M059J (cell line): ENCODE measurements at regions not wholly inside any gene's neighbourhood (a gene's known extent, or its start where the extent isn't known, plus 50 kb on each side); places are given as distances from the start of the nearest gene placed in this dataset.

Experiments used
- DNase-seq: peaks from one replicate; pipeline ENCODE4 v3.0.0-alpha.2; 2012; ENCODE audit warnings: low read depth

DNA sequence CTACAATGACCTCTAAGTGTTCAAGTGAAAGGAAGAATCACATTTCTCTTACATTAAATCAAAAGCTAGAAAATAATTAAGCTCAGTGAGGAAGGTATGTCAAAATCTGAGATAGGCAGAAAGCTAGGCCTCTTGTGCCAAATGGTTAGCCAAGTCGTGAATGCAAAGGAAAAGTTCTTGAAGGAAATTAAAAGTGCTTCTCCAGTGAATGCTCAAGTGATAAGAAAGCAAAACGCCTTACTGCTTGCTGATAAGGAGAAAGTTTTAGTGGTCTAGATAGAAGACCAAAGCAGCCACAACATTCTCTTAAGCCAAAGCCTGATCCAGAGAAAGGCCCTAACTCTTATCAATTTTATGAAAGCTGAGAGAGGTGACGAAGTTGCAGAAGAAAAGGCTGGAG lies 932.3 kb upstream of the ACVR2A start:
- no peak for DNase-seq

DNA sequence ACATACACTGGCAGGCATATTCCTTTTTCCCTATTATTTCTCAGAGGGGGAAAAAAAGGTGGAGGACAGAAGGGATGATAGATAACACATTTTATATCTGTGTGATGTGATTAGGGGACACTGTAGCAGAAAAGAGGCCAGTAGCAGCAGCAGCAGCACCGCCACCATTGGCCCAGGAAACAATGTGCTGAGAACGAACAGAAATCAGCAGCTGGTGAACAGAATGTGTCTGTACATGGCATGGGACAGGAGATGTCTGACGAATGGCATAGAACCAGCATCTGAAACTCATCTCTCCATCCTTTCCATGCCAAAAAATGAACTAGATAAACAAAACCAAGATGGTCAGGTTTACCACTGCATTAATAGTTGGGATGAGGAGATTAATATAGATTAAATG lies 936.1 kb upstream of the ACVR2A start:
- DNase-seq, result no peak

DNA sequence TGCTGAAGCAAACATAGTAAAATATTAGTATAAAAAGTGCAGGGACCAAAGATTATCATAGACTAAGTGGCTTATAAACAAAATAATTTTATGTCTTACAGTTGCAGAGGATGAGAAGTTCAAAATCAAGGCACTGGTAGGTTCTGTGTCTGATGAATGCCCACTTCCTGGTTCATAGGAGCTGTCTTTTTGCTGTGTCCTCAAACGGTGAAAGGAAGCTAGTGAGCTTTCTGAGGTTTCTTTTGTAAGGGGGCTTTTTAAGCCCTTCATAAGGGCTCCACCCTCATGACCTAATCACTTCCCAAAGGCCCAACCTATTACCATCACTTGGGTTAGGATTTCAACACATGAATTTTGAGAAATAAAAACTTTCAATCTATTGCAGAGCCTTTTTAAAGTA lies 946.7 kb upstream of the ACVR2A start:
- no peak for DNase-seq

DNA sequence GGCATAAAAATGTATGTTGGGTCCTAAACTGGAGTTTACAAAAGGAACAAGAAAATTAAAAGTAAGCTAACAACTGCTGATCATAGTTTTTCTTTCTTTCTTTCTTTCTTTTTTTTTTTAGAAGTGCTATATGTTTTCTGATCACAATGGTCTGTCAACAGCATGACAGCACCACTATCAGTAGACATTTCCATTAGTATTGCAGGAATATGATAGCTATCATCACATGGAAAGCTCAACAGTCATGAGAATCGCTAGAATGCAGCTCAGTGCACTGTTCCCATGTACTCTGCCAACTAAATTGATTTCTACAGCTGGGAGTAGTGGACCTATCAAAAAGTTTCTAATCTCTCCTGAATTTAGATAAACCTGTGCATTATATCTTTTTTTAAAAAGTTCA lies 950.3 kb upstream of the ACVR2A start:
- no peak for DNase-seq

DNA sequence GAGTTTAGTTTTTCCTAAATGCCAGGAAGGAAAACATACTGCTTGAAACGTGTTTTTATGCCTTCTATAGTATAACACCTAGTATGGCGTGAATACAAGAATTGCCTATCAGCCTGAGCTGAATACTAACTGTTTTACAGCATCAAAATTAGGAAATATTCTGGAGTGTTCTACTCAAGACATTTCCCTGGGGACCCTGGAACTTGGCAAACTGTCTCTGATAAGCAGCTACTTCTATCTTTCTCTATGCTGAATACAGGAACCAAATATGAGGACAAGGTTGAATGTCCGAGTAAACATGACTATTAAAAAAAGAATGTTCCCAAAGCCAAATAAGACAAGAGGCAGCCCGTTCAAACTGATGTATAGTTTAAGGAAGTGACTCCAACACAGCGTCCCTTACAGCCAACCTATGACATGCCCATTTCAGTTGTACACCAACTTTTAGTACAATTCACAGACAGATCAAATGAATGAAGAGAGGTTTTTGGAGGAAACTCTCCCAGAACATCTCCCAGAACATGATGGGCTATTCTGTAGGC lies 951.3 kb upstream of the ACVR2A start:
- no peak for DNase-seq

DNA sequence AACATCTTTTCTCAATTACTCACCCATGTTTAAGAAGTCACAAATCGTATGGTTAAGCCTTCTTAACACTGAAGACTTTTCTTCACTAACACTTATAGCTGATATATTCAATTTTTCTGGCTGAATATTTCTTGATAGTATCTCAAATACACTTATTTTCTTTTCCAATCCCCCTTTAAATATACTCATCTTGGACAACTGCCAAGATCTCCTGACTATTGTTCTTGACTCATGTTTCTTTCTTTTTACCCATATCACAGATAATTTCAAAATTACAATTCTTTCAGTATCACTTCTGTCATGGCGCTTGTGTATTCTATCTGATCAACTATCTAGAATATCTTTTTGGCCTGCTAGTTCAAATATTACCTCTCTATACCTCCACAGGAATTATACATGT lies 954.3 kb upstream of the ACVR2A start:
- no peak for DNase-seq

DNA sequence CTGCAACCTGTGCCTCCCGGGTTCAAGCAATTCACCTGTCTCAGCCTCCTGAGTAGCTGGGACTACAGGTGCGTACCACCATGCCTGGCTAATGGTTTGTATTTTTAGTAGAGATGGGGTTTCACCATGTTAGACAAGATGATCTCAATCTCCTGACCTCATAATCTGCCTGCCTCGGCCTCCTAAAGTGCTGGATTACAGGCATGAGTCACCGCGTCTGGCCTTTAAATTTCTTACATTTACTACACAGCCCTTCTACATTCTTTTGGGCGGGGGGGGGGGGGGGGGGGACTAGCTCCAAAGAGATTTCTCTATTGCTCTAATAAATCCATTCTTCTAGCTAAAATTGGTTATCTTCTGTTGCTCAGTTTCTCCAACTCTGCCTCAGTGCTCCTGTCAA lies 964.9 kb upstream of the ACVR2A start:
- DNase-seq, result no peak

DNA sequence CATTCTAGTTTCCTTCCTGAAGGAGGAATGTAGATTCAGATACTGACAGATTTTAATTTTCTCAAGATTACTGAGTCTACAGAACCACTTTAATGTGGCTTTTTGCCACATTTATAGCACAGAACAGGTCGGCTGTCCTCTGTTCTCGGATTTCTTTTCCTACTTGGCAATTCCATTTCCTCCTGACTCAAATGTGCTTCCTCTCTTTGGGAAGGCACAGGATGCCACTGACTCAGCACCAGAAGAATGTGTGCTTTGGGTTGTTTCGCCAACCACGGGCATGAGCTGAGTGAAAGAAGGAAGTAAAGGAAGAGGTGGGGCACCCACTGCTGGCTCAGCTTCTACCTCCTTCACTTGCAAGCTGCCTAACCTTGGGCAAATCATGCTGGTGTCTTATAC lies 970.6 kb upstream of the ACVR2A start:
- peak; percentile 63 for DNase-seq

DNA sequence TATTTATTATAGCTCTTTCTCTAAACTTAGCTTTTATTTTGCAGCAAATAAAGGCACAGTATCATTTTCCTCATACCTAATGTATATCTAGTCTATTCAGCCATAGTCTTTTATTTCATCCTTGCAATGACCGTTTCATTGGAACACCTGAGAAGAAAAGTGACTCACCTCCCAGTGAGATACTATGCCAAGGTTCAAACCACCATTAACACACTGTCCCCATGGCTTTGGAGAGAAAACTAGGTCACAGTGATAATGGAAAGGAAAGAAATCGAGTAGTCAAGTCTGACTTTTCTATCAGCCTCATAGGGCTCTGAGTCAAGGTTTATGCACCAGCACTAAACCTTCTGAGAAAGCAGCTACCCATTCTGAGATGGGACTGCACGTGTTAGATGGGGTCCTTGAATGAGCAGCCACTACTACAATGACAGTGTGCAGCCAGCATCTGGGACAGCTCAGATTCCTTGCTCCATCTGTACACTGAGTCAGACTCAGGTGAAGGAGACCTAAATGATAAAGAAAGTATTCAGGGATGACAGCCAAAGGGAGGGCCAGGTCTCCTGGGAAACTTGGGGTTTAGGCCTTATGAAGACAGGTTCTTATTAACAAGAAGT lies 971.1 kb upstream of the ACVR2A start:
- no peak for DNase-seq

DNA sequence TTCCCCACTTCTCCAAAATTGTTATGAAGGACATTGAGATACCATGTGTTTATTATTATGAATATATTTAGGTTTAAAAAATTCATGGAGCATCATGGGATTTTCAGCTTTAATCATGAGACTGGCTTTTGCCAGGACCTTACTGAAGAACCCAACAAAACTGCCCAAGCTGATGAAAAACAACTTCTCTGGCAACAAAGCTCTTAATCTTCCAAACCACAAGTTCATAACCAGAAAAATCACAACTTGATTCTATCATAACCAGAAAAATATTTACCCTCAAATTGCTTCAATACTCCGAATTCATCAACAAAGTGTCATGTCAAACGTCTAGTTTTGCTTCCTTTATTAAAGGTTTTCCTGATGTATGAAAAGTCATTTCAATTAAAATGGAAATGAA lies 971.8 kb upstream of the ACVR2A start:
- DNase-seq, result no peak

DNA sequence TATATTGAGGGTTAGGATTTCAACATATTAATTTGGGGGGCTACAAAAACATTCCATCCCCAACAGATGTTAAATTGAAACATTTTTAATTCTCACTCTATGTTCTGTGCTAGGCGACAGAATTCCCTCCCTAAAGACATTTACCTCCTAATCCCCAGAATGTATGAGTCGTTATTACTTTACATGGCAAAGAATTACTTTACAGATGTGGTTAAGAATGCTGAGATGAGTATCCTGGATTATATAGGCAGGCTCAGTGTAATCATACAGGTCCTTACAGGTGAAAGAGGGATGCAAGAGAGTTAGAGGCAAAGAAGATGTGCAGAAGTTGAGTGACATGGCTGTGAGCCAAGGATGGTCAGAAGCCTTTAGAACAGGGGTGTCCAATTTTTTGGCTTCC lies 974.1 kb upstream of the ACVR2A start:
- no peak for DNase-seq

DNA sequence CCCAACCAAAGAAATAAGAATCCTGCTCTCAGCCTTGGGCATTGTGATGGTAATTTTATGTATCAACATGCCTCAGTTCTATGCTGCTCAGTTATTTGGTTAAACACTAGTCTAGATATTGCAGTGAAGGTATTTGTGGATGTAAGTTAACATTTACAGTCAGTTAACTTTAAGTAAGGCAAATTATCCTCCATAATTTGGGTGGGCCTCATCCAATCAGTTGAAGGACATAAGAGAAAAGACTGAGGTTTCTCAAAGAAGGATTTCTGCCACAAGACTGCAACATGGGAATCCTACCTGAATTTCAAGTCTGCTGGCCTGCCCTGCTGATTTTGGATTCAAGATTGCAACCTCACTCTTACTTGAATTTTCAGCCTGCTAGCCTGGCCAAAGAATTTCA lies 975.5 kb upstream of the ACVR2A start:
- no peak for DNase-seq

DNA sequence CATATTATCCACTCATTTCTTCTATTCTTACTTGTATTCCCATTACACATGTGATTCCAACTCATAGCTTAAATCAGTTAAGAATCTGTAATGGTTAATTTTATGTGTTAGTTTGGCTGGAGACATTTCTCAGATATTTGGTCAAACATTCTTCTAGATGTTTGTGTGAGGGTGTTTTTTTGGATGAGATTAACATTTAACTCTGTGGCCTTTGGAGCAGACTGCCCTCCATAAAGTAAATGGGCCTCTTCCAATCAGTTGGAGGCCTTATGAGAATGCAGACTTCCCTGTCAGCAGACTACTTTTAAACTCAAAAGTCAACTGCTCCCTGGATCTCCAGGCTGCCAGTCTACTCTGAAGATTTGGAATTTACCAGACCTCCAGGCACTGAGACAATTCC lies 976.8 kb upstream of the ACVR2A start:
- DNase-seq, result no peak

DNA sequence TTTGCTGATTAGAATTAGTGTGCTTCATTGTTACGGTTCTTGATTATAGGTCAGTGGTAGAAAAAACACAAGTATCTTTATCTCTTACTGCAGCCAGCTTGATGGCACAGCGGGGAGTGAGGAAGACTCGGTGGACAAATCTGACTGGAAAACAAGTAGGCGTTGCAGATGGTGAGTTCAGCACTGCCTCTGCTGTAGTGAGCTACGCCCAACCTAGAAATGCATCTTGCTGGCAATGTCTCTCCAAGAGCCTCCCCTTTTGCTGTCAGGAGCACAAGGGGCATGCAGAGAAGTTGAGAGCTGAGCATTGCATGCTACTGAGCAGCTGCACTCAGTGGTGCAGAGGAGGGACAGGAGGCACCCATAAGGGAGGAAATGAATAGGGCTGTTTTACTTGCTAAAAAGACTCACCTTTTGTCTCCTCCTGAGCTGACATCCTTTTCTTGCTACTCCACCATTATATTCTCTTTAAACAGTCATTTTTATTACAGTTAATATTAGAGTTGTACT lies 977.3 kb upstream of the ACVR2A start:
- no peak for DNase-seq

DNA sequence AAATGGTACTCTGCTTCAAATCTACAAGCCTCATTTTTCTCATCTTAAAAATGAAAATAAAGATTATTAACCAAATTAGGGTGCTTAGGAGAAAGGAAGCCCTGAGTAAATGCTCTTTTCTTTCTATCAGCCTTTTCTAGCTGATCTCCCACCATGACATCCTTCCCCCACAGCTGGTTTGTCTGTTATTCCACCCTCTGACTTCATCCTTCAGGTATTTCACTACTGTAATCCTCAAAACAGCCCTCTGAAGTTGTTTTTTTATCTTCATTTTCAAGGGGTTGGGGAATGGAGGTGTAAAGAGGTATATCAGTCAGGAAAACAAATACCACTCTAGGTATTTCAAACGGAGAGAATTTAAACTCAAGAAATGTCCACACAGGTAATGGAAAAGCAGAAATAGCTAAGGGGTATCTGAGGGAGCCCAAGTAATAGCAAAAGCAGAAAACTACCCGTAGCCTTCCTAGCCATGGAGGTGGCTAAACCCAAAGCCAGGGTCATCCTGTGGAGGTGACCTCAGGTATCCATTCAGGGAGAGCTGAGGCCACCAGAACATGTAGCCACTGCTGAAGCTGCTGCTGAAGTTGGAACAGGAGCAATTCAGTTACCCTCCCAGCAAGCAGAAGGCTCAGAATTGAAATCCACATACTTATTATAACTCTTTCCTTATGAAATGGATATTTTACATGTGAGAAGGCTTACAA lies 990.9 kb upstream of the ACVR2A start:
- DNase-seq, result no peak

DNA sequence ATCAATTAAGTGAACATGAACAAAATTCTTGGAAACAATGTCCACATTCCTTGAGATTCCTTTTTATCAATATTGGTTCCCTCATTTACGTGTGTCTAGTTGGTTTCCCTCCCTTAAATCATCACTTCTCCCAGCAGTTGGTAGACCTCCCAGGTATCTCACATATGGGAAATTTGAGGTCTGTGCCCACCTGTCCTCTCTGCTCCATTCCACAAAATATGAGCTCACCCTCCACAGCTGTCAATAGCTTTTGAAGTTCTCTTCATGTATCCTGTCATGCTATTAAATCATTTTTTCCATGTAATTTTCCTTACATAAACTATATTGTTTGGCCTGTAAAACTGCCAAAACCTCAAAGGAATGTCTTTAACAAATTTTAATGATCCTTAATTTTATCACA lies 992.2 kb upstream of the ACVR2A start:
- no peak for DNase-seq

DNA sequence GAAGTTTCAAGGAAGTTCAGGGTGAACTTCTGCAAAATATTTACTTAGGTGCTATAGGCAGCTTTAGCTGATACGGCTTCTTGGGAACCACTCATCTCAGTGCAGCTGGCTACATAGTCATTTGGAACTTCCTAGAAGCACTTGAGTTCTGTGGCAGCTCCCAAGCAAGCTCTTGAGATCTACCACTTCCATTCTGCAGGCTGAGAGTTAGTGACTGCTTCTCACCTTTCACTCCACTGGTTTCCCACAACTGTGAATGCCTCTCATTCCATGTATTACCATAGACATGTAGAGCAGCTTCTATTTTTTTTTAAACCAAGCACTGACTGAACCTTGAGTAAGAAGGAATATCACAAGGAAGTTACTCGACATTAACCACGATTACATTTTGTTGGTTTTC lies 994.1 kb upstream of the ACVR2A start:
- DNase-seq, result no peak

DNA sequence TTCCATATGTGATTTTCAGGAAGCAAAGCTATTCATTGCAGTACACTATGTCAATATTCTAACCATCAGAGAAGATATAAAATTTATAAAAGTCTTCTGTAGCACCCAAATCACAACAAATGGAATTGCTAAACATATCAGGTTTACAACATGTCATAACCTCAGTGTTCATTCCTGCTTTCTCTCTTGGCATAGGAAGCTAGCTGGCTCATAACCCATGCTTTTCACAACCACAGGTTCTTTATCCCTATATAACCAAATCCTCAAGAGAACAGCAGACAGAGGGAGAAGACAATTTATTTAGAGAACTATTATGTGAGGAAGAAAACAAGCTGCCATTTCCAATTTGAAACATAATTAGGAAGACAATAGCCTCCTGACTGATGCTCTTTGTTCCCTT lies 997.0 kb upstream of the ACVR2A start:
- no peak for DNase-seq

DNA sequence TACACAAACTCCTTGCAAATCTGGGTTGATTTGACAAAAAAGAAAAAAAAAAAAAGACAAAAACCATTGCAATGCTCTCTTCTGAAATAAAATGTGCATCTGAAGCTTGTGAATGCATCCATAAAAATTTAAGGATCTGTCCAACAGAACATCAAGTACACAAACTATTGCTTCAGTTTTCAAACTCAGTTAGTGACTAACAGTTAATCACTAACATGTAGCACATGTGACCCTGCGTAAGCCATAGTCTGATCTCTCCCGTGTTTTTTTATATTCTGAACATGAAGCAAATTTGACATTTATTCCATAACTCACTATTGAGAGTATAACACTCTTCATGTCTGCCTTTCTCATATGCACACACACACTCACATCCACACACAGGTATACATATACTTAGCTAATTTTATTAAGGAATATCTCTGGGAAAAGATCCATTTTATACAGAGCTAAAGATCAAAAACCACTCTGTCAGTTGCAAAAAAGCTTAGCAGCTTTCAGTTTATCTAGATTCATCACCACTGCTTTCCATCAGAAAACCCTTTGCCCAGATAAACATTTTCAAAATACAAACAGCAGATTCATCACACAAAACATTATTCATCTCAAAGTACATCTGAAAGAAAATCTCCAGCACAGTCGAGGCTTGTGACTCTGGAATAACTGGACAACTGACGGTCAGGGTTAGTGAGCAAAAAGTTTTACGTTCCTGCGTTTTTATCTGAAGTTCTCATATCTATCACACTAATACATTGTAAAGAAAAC lies 1000.4 kb upstream of the ACVR2A start:
- no peak for DNase-seq

DNA sequence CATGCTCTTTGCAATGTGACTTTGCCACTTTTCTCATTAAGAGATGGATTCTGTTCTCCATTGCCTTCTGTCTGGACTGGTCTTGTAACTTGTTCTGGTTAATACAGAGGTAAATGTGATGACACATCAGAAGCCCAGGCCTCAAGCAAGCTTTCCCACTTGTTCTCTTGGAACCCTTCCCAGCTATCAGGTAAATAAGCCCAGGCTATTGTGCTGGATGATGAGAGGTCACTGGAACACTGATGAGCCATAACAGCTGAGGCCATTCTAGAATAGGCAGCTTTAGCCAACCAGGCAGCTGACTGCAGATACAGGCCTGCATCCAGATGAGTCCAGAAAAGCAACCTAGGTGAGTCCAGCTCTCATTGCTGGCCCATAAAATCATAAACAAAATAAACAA lies 1007.0 kb upstream of the ACVR2A start:
- DNase-seq, result peak; percentile 20

DNA sequence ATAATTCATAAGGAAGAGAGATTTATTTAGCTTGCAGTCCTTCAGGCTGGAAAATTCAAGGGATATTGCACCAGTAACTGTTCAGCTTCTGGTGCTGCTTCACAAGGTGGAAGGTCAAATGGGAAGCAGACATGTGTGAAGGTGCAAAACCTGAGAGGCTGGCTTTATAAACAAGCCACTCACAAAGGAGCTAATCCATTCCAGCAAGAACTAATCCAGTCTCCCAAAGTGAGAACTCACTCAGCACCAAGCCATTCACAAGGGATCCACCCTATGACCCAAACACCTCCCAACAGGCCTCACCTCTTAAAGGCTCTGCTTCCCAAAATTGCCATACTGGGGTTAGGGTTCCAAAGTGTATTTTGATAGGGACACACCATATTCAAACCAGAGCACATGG lies 1018.4 kb upstream of the ACVR2A start:
- no peak for DNase-seq

DNA sequence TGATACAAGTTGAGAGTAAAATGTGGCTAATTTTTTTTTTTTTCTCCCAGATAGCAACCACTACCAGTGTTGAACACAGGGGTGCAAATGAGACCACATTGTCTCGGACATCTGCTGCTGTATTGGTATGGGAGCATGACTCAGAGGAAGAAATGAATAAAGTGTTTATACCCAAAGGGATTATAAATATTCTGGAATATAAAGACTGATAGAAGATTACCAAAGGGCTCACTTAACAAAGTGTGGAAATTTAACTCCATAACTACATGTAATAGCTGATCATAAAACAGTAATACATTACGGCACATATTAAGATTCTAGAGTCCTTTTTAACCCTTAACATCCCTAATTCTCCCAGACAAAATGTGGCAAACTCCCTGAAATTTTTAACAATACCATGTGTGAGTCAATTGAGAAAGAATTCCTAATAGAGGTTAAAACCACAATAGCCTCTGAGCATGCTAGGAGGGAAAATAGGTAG lies 1023.0 kb upstream of the ACVR2A start:
- DNase-seq, result peak; percentile 24

DNA sequence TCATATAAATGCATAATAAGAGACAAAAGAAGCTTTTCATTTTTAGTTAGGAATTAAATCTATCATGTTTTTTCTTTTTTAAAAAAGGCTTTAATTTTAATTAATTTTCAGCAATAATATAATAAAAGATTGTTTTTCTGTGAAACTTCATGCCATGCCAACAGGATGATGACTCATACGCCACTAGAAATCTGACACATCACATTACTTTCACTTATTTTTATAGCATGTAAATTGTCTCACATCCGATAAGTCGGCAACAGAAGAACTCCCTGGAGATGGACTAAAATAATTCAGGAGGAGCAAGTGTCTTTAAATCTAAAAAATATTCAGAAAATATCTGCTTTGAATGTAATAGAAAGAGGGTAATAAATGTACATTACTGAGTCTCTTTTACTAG lies 1024.2 kb upstream of the ACVR2A start:
- DNase-seq, result peak; percentile 25
